ENCODE measurements at regions not wholly inside any gene's neighbourhood (a gene's known extent, or its start where the extent isn't known, plus 50 kb on each side); places are given as distances from the start of the nearest gene placed in this dataset.

GRCh38 chr6:11341867-11342266, 109.4 kb upstream of the NEDD9 start:
- no peak for TF ChIP-seq CTCF (conservative IDR thresholded peaks at IDR 0.05; ENCODE audit: low read depth, low read length)
- no peak for TF ChIP-seq POLR2A (IDR thresholded peaks at IDR 0.05; ENCODE audit: low read depth, low read length)
- no peak for TF ChIP-seq BHLHE40 (IDR thresholded peaks at IDR 0.05; ENCODE audit: low read depth, low read length)
- TF ChIP-seq USF2 (IDR thresholded peaks at IDR 0.05; ENCODE audit: low read depth, low read length) = no peak
- TF ChIP-seq MXI1 (IDR thresholded peaks at IDR 0.05; ENCODE audit: borderline replicate concordance, low read depth, low read length) = no peak
